Activated B cell treated with CpG ODN at 0.5 μM for 24 hours (primary cell): ENCODE measurements at regions not wholly inside any gene's neighbourhood (a gene's known extent, or its start where the extent isn't known, plus 50 kb on each side); places are given as distances from the start of the nearest gene placed in this dataset.

Experiments used
- ATAC-seq: fragments of 200-7000 bp; cut with Tn5 transposase; one replicate; pipeline ENCODE4 v1.10.0; 2021; ENCODE audit warnings: low read depth, mild to moderate bottlenecking, moderate library complexity
- CTCF ChIA-PET: fragments of 350-600 bp; sonication (Branson Sonifier 250); formaldehyde crosslinking; loops from one replicate; lab custom pipeline; 2021; ENCODE audit warnings: antibody characterized with exemption; lab: Charles Lee
- POLR2A ChIA-PET: fragments of 350-600 bp; sonication (Branson Sonifier 250); formaldehyde crosslinking; loops from one replicate; lab custom pipeline; 2021; ENCODE audit warnings: antibody characterized with exemption; lab: Charles Lee
- DNase-seq: peaks from one replicate; pipeline ENCODE4 v3.0.0; 2022
- H3K27ac Mint-ChIP-seq: one replicate; pipeline ENCODE4 v1.8.0; 2020; ENCODE audit warnings: mixed read lengths
- H3K27me3 Mint-ChIP-seq: one replicate; pipeline ENCODE4 v1.8.0; 2021; ENCODE audit warnings: mixed read lengths
- H3K36me3 Mint-ChIP-seq: one replicate; pipeline ENCODE4 v1.8.0; 2021; ENCODE audit warnings: low read depth, mixed read lengths
- H3K4me1 Mint-ChIP-seq: one replicate; pipeline ENCODE4 v1.8.0; 2021; ENCODE audit warnings: mixed read lengths
- H3K4me3 Mint-ChIP-seq: one replicate; pipeline ENCODE4 v1.8.0; 2020; ENCODE audit warnings: mild to moderate bottlenecking, mixed read lengths
- H3K9me3 Mint-ChIP-seq: one replicate; pipeline ENCODE4 v1.8.0; 2020; ENCODE audit warnings: mixed read lengths
- CTCF ChIP-seq: fragments of 200-600 bp; IDR thresholded peaks from one replicate; pipeline ENCODE4 v1.8.0; 2022; ENCODE audit warnings: antibody characterized with exemption, mild to moderate bottlenecking
- intact Hi-C: fragments of 100-400 bp; cut with micrococcal nuclease; formaldehyde crosslinking; loops from one replicate; pipeline ENCODE4 v1.15.1; 2024

- no peaks in the 10 kb centered on the region for H3K4me1 Mint-ChIP-seq
- no peaks in the 10 kb centered on the region for H3K36me3 Mint-ChIP-seq
- no peak for ATAC-seq
- H3K27ac Mint-ChIP-seq: no peak overlapping the region
- POLR2A ChIA-PET: no interaction called here
- no peaks in the 10 kb centered on the region for H3K27me3 Mint-ChIP-seq
- DNase-seq: no peak
- intact Hi-C loops: no loop called here
- no peak overlapping the region for H3K4me3 Mint-ChIP-seq
- TF ChIP-seq CTCF: no peak
- no peaks in the 10 kb centered on the region for H3K9me3 Mint-ChIP-seq
- CTCF ChIA-PET: no interaction called here
These were observed 644.1 kb upstream of the PITX2 start for GRCh38 chr4:111266937-111267336.

- intact Hi-C loops: no loop called here
- H3K27me3 Mint-ChIP-seq: no peaks in the 10 kb centered on the region
- H3K4me3 Mint-ChIP-seq: no peak overlapping the region
- DNase-seq (no peak), ATAC-seq (no peak)
- no peaks in the 10 kb centered on the region for H3K36me3 Mint-ChIP-seq
- no peaks in the 10 kb centered on the region for H3K9me3 Mint-ChIP-seq
- ChIA-PET POLR2A (no interaction called here), CTCF (no interaction called here)
- TF ChIP-seq CTCF: no peak
- H3K4me1 Mint-ChIP-seq: no peaks in the 10 kb centered on the region
- H3K27ac Mint-ChIP-seq: no peak overlapping the region
These were observed 644.9 kb upstream of the PITX2 start for GRCh38 chr4:111267786-111268185.

- H3K4me3 Mint-ChIP-seq: no peak overlapping the region
- H3K27ac Mint-ChIP-seq: no peak overlapping the region
- no peaks in the 10 kb centered on the region for H3K36me3 Mint-ChIP-seq
- no peaks in the 10 kb centered on the region for H3K9me3 Mint-ChIP-seq
- DNase-seq (no peak), ATAC-seq (no peak)
- no peaks in the 10 kb centered on the region for H3K4me1 Mint-ChIP-seq
- no peaks in the 10 kb centered on the region for H3K27me3 Mint-ChIP-seq
- POLR2A ChIA-PET: interaction anchor here (0.6 kb wide), 1 partner anchor 96 kb away, joined by 4 read pairs; no protein-coding TSS in a partner anchor
- no peak for TF ChIP-seq CTCF
- CTCF ChIA-PET: no interaction called here
- intact Hi-C loops: no loop called here
These were observed 646.0 kb upstream of the PITX2 start for GRCh38 chr4:111268769-111269414.

- no peaks in the 10 kb centered on the region for H3K27me3 Mint-ChIP-seq
- no peak overlapping the region for H3K27ac Mint-ChIP-seq
- DNase-seq (no peak), ATAC-seq (no peak)
- no peak for TF ChIP-seq CTCF
- POLR2A ChIA-PET: no interaction called here
- H3K36me3 Mint-ChIP-seq: no peaks in the 10 kb centered on the region
- CTCF ChIA-PET: no interaction called here
- intact Hi-C loops: no loop called here
- H3K4me1 Mint-ChIP-seq: no peaks in the 10 kb centered on the region
- no peak overlapping the region for H3K4me3 Mint-ChIP-seq
- no peaks in the 10 kb centered on the region for H3K9me3 Mint-ChIP-seq
These were observed 646.6 kb upstream of the PITX2 start for GRCh38 chr4:111269439-111269838.

GRCh38 chr4:111274060-111274459, 651.2 kb upstream of the PITX2 start:
- no peak for TF ChIP-seq CTCF
- no peak overlapping the region for H3K27ac Mint-ChIP-seq
- H3K27me3 Mint-ChIP-seq: no peaks in the 10 kb centered on the region
- no peak for ATAC-seq
- no peaks in the 10 kb centered on the region for H3K36me3 Mint-ChIP-seq
- H3K4me1 Mint-ChIP-seq: no peaks in the 10 kb centered on the region
- no peak for DNase-seq
- intact Hi-C loops: no loop called here
- ChIA-PET CTCF (no interaction called here), POLR2A (no interaction called here)
- H3K9me3 Mint-ChIP-seq: no peaks in the 10 kb centered on the region
- H3K4me3 Mint-ChIP-seq: no peak overlapping the region
